GM23338 (cell line): ENCODE measurements at regions not wholly inside any gene's neighbourhood (a gene's known extent, or its start where the extent isn't known, plus 50 kb on each side); places are given as distances from the start of the nearest gene placed in this dataset.

Experiments used
- ATAC-seq: fragments of 200-7000 bp; cut with Tn5 transposase; 3 replicates; pipeline ENCODE4 v1.9.1; 2020
- DNase-seq: peaks from one replicate; pipeline ENCODE4 v3.0.0-alpha.2; 2015; ENCODE audit warnings: low spot score
- H2AFZ ChIP-seq: fragments of 200-600 bp; sonication (generic); 2 replicates; pipeline ENCODE4 v1.8.0; 2016; ENCODE audit warnings: antibody characterized with exemption, mild to moderate bottlenecking, moderate library complexity
- H3F3A ChIP-seq: fragments of 200-600 bp; sonication (generic); replicated peaks from 2 replicates; pipeline ENCODE4 v1.8.0; 2017; ENCODE audit warnings: antibody characterized with exemption, mixed run types, low read depth
- H3K27ac ChIP-seq: fragments of 200-600 bp; sonication (generic); 2 replicates; pipeline ENCODE4 v1.6.1; 2016; ENCODE audit warnings: low read depth
- H3K27me3 ChIP-seq: fragments of 200-600 bp; sonication (generic); 2 replicates; pipeline ENCODE4 v1.8.0; 2016; ENCODE audit warnings: mild to moderate bottlenecking, mixed run types, moderate library complexity; ENCODE audit not compliant: insufficient read depth
- H3K36me3 ChIP-seq: fragments of 200-600 bp; sonication (generic); 2 replicates; pipeline ENCODE4 v1.8.0; 2016; ENCODE audit warnings: mild to moderate bottlenecking; ENCODE audit not compliant: insufficient read depth
- H3K4me1 ChIP-seq: fragments of 200-600 bp; sonication (generic); 2 replicates; pipeline ENCODE4 v1.8.0; 2016; ENCODE audit warnings: mild to moderate bottlenecking, moderate library complexity; ENCODE audit not compliant: insufficient read depth
- H3K4me2 ChIP-seq: fragments of 200-600 bp; sonication (generic); 2 replicates; pipeline ENCODE4 v1.7.1; 2017; ENCODE audit warnings: mixed run types
- H3K4me3 ChIP-seq: fragments of 200-600 bp; sonication (generic); 2 replicates; pipeline ENCODE4 v1.6.1; 2016; ENCODE audit warnings: mixed run types
- H3K79me2 ChIP-seq: fragments of 200-600 bp; sonication (generic); replicated peaks from 2 replicates; pipeline ENCODE4 v1.8.0; 2017; ENCODE audit warnings: mild to moderate bottlenecking; ENCODE audit not compliant: insufficient read depth
- H3K9me2 ChIP-seq: fragments of 200-600 bp; sonication (generic); 2 replicates; pipeline ENCODE4 v1.8.0; 2017; ENCODE audit not compliant: insufficient read depth
- H4K20me1 ChIP-seq: fragments of 200-600 bp; sonication (generic); replicated peaks from 2 replicates; pipeline ENCODE4 v1.8.0; 2017; ENCODE audit warnings: mild to moderate bottlenecking; ENCODE audit not compliant: insufficient read depth
- H3K27ac Mint-ChIP-seq: 2 replicates; pipeline ENCODE4 v1.8.0; 2020; ENCODE audit warnings: inconsistent platforms, mild to moderate bottlenecking, moderate library complexity, mixed read lengths
- H3K27me3 Mint-ChIP-seq: 3 replicates; pipeline ENCODE4 v1.8.0; 2022; ENCODE audit warnings: low read depth, mild to moderate bottlenecking, moderate library complexity, mixed read lengths, inconsistent platforms; ENCODE audit not compliant: insufficient read depth, poor library complexity
- H3K36me3 Mint-ChIP-seq: 3 replicates; pipeline ENCODE4 v1.8.0; 2021; ENCODE audit warnings: low read depth, mild to moderate bottlenecking, inconsistent platforms, moderate library complexity, mixed read lengths
- H3K4me1 Mint-ChIP-seq: 3 replicates; pipeline ENCODE4 v1.8.0; 2020; ENCODE audit warnings: mild to moderate bottlenecking, inconsistent platforms, mixed read lengths
- H3K4me3 Mint-ChIP-seq: 3 replicates; pipeline ENCODE4 v1.8.0; 2021; ENCODE audit warnings: moderate library complexity, mild to moderate bottlenecking, inconsistent platforms, mixed read lengths
- H3K9me3 Mint-ChIP-seq: 3 replicates; pipeline ENCODE4 v1.8.0; 2020; ENCODE audit warnings: moderate library complexity, mild to moderate bottlenecking, inconsistent platforms, mixed read lengths
- CREB1 ChIP-seq: fragments of 250-450 bp; sonication (Bioruptor Pico); IDR thresholded peaks from 2 replicates; pipeline ENCODE4 v1.5.0; 2020; ENCODE audit warnings: low read depth, mild to moderate bottlenecking, moderate library complexity
- CTCF ChIP-seq, 2 experiments: fragments of 200-600 bp in 1 of 2; sonication (generic) in 1 of 2; conservative IDR thresholded peaks; 2 replicates each; pipeline versions ENCODE4 v1.5.1 to v1.6.1; 2016 to 2017; ENCODE audit warnings: antibody characterized with exemption in 2 of 2, low read depth in 2 of 2, mild to moderate bottlenecking in 2 of 2, moderate library complexity in 1 of 2
- EZH2 ChIP-seq: fragments of 200-600 bp; sonication (generic); IDR thresholded peaks from one replicate; pipeline ENCODE4 v1.8.0; 2017; ENCODE audit warnings: antibody characterized with exemption, mild to moderate bottlenecking, low read depth; ENCODE audit not compliant: unreplicated experiment
- JUNB ChIP-seq: IDR thresholded peaks from one replicate; pipeline ENCODE4 v1.6.1; 2016; ENCODE audit warnings: antibody characterized with exemption; ENCODE audit not compliant: unreplicated experiment
- NANOG ChIP-seq: IDR thresholded peaks from 2 replicates; pipeline ENCODE4 v1.6.1; 2016; ENCODE audit warnings: antibody characterized with exemption, borderline replicate concordance
- POLR2AphosphoS5 ChIP-seq: IDR thresholded peaks from 2 replicates; pipeline ENCODE4 v1.6.1; 2016; ENCODE audit warnings: antibody characterized with exemption, low read depth
- REST ChIP-seq: IDR thresholded peaks from one replicate; pipeline ENCODE4 v1.6.1; 2018; ENCODE audit warnings: antibody characterized with exemption; ENCODE audit not compliant: unreplicated experiment
- STAT1 ChIP-seq: IDR thresholded peaks from one replicate; pipeline ENCODE4 v1.6.1; 2016; ENCODE audit warnings: antibody characterized with exemption; ENCODE audit not compliant: unreplicated experiment
- ZNF331 ChIP-seq: fragments of 250-450 bp; sonication (Bioruptor Pico); IDR thresholded peaks from 2 replicates; pipeline ENCODE4 v1.5.0; 2020; ENCODE audit warnings: low read depth, mild to moderate bottlenecking, moderate library complexity
- TF ChIP-seq, protein P1 (sequence below): fragments of 250-450 bp; sonication (Bioruptor Pico); IDR thresholded peaks from 2 replicates; pipeline ENCODE4 v1.5.0; 2020; ENCODE audit warnings: mild to moderate bottlenecking, moderate library complexity

GRCh38 chr2:2655453-2656114 is 324.5 kb upstream of the MYT1L start:
- Histone ChIP-seq H3K79me2 (no peaks in the 10 kb centered on the region), H3K27ac (no peak overlapping the region), H4K20me1 (no peaks in the 10 kb centered on the region), H3K9me2 (peaks cover 6% of the 10 kb centered on the region; the same call in 1 of the 2 replicates), H3K36me3 (no peaks in the 10 kb centered on the region), H3K4me2 (no peak overlapping the region), H3K4me3 (no peak overlapping the region), H3K4me1 (no peaks in the 10 kb centered on the region), H3K27me3 (no peaks in the 10 kb centered on the region), H3F3A (no peaks in the 10 kb centered on the region), H2AFZ (peak overlapping the region; percentile 85; the same call in 1 of the 2 replicates)
- peaks cover 9% of the 10 kb centered on the region for H3K27me3 Mint-ChIP-seq
- peaks cover 15% of the 10 kb centered on the region; the same call in 2 of the 3 replicates for H3K36me3 Mint-ChIP-seq
- ATAC-seq (no peak), DNase-seq (no peak)
- H3K27ac Mint-ChIP-seq: no peak overlapping the region
- H3K4me1 Mint-ChIP-seq: peaks cover 7% of the 10 kb centered on the region
- peaks cover 26% of the 10 kb centered on the region for H3K9me3 Mint-ChIP-seq
- TF ChIP-seq REST (no peak), JUNB (no peak), NANOG (no peak), ZNF331 (CRISPR knock-in tag) (no peak)
- H3K4me3 Mint-ChIP-seq: no peak overlapping the region

DNA sequence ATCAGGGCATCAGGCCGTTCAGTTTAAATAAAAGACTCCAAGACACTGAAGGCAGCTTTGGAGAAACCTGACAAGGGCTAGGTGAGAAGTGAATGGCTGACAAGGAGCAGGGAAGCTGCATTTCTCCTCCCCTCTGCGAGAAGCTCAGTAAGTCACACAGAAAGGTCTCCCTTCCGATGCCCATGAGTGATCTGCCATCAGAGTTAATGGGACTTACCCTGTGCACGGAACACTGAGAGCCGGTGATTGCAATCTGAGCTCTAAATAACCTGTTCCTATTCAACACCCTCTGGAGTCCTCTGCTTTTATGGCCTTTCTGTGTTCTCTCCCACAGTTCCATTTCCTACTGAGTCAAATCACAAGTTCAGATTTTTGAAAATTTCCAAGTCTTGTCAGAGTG is 322.2 kb upstream of the MYT1L start:
- no peaks in the 10 kb centered on the region for H3K9me2 ChIP-seq
- H3K4me2 ChIP-seq: no peak overlapping the region
- Mint-ChIP-seq H3K36me3 (peaks cover 3% of the 10 kb centered on the region; the same call in 2 of the 3 replicates), H3K9me3 (peaks cover 10% of the 10 kb centered on the region), H3K4me1 (peaks cover 7% of the 10 kb centered on the region), H3K27me3 (peaks cover 11% of the 10 kb centered on the region), H3K4me3 (no peak overlapping the region), H3K27ac (no peak overlapping the region)
- no peaks in the 10 kb centered on the region for H3K36me3 ChIP-seq
- no peak overlapping the region for H3K4me3 ChIP-seq
- DNase-seq: no peak
- H3K4me1 ChIP-seq: no peaks in the 10 kb centered on the region
- H3K27ac ChIP-seq: no peak overlapping the region
- no peak overlapping the region for H2AFZ ChIP-seq
- ATAC-seq: no peak
- no peaks in the 10 kb centered on the region for H3K79me2 ChIP-seq
- no peaks in the 10 kb centered on the region for H4K20me1 ChIP-seq
- no peaks in the 10 kb centered on the region for H3F3A ChIP-seq
- H3K27me3 ChIP-seq: no peaks in the 10 kb centered on the region
- TF ChIP-seq EZH2 (no peak), JUNB (no peak), NANOG (no peak), STAT1 (no peak), CTCF (conservative IDR thresholded peaks at IDR 0.05; ENCODE audit: low read depth in 2 of 2) (no peak), ZNF331 (CRISPR knock-in tag) (no peak), CREB1 (CRISPR knock-in tag) (no peak), POLR2AphosphoS5 (no peak)
- TF ChIP-seq, protein P1, sequence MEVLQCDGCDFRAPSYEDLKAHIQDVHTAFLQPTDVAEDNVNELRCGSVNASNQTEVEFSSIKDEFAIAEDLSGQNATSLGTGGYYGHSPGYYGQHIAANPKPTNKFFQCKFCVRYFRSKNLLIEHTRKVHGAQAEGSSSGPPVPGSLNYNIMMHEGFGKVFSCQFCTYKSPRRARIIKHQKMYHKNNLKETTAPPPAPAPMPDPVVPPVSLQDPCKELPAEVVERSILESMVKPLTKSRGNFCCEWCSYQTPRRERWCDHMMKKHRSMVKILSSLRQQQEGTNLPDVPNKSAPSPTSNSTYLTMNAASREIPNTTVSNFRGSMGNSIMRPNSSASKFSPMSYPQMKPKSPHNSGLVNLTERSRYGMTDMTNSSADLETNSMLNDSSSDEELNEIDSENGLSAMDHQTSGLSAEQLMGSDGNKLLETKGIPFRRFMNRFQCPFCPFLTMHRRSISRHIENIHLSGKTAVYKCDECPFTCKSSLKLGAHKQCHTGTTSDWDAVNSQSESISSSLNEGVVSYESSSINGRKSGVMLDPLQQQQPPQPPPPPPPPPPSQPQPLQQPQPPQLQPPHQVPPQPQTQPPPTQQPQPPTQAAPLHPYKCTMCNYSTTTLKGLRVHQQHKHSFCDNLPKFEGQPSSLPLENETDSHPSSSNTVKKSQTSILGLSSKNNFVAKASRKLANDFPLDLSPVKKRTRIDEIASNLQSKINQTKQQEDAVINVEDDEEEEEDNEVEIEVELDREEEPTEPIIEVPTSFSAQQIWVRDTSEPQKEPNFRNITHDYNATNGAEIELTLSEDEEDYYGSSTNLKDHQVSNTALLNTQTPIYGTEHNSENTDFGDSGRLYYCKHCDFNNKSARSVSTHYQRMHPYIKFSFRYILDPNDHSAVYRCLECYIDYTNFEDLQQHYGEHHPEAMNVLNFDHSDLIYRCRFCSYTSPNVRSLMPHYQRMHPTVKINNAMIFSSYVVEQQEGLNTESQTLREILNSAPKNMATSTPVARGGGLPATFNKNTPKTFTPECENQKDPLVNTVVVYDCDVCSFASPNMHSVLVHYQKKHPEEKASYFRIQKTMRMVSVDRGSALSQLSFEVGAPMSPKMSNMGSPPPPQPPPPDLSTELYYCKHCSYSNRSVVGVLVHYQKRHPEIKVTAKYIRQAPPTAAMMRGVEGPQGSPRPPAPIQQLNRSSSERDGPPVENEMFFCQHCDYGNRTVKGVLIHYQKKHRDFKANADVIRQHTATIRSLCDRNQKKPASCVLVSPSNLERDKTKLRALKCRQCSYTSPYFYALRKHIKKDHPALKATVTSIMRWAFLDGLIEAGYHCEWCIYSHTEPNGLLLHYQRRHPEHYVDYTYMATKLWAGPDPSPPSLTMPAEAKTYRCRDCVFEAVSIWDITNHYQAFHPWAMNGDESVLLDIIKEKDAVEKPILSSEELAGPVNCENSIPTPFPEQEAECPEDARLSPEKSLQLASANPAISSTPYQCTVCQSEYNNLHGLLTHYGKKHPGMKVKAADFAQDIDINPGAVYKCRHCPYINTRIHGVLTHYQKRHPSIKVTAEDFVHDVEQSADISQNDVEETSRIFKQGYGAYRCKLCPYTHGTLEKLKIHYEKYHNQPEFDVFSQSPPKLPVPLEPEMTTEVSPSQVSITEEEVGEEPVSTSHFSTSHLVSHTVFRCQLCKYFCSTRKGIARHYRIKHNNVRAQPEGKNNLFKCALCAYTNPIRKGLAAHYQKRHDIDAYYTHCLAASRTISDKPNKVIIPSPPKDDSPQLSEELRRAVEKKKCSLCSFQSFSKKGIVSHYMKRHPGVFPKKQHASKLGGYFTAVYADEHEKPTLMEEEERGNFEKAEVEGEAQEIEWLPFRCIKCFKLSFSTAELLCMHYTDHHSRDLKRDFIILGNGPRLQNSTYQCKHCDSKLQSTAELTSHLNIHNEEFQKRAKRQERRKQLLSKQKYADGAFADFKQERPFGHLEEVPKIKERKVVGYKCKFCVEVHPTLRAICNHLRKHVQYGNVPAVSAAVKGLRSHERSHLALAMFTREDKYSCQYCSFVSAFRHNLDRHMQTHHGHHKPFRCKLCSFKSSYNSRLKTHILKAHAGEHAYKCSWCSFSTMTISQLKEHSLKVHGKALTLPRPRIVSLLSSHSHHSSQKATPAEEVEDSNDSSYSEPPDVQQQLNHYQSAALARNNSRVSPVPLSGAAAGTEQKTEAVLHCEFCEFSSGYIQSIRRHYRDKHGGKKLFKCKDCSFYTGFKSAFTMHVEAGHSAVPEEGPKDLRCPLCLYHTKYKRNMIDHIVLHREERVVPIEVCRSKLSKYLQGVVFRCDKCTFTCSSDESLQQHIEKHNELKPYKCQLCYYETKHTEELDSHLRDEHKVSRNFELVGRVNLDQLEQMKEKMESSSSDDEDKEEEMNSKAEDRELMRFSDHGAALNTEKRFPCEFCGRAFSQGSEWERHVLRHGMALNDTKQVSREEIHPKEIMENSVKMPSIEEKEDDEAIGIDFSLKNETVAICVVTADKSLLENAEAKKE (CRISPR knock-in tag): no peak
